Stimulated activated CD4-positive, alpha-beta T cell treated with anti-CD3 and anti-CD28 coated beads, TNF-alpha, amount 100 ng/mL, for 1 hour (primary cell): ENCODE measurements at regions not wholly inside any gene's neighbourhood (a gene's known extent, or its start where the extent isn't known, plus 50 kb on each side); places are given as distances from the start of the nearest gene placed in this dataset.

Experiments used
- DNase-seq, 3 donors: peaks; one replicate each; pipeline ENCODE4 v3.0.0-alpha.2; 2020; ENCODE audit warnings: low read depth in 3 of 3, low spot score in 1 of 3

DNA sequence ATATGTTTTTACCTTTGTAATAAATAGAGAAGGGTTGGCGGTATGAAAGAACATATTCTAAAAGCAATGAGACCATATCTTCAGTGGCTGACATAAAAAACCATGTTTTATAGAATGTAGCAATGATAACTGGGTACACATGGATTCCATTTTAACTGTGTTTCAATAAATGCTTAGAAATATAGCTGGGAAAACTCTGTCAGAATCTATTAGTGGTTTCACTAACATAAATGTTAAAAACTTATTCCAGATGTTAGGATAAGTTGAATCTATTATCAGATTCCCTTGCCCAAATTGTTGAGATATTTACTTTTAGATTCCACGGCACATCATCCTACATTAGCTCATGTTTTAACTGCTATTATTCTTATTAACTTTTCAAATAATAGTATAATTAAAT lies 772.2 kb upstream of the ALCAM start:
- DNase-seq = no peak

DNA sequence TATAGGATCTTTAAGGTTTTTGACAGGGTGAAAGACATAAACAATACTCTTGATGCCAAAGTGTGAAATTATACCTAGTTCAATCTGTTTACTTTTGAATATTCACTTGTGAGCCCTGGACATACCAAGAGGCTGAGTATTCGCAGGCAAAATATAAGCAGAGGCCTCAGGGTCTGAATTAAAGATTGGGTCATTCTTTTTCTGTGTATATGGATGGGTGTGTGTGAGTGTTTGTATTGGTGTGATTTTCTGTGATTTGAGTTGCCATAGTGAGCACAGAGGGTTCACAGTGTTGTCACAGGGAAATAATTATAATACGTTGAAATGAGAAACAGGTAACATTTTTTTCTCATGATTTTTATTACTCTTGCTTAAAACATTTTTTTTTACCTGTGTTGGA lies 770.7 kb upstream of the ALCAM start:
- no peak for DNase-seq

DNA sequence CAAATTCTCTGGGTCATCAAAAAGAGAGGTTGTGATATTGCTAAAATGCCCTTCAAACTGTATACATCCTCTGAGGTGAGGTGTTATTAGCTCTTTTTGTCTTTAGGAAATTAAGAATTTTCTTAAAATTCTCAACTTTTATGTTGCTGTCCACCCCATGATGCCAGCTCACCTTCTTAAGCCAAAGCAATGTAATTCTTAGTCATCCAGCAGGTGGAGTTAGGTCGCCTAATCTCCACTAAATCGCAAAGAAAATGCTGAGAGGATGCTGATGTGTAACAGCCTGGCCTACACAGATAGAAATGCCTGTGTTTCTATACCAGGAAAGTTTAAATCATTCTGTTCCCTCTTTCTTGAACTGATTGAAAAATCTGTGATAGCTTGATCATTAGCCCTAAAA lies 770.2 kb upstream of the ALCAM start:
- no peak for DNase-seq

DNA sequence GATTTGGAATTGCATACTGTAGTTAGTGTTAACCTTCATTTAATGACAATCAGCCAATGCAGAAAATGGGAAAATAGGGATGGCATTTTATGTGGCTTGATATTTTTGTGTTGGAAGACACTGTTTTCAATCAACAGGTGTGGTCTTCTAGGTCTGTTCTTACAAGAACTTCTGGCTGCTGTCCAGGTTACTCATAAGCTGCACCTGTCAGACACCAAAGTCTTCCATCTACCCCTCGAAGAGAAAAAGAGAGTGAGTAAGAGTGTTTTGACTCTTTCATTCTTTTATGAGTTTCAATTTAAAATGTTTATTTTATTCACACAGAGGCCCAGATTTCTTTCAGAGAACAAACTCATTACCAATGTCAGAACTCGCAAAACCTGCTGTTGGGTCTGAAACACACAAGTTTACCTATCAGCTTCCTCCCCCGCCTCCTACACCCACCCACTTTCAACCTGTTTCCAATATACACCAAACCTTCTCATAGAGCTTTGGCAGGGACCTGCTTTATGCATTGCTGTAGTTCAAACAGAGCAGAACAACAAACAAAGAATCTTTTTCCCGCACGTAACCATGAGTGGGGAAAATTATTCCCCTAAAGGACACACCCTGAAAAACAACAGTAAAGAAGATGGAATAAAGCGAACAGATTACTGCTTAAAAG lies 767.7 kb upstream of the ALCAM start:
- no peak for DNase-seq

DNA sequence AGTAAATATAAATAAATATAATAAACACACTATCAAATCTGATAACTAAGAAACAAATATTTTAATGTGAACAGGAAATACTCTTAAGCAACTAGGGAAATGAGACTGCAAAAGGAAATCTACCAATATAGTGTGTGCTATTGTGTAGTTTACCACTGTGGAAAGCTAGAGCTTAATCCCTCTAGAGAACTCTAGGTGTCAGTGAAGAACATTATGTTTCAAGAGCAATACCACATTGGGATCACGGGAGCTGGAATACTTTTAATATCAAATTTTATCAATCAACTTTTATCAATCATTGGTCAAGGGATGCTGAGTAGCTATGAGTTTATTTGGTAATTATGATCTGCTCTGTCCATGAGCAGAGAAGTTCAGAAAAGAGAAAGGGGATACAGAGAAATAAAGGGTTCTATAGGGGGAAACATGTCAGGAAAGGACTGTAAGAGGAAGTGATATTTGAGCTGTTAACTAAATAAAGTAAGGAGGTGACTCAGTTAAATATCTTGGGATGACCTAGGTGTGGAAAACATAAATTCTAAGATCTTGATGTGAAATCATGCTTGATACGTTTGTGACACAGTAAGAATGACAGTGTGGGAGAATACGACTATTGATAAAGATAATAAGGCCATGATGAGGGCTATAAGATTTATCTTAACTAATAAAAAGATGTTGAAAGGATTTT lies 762.2 kb upstream of the ALCAM start:
- no peak for DNase-seq

DNA sequence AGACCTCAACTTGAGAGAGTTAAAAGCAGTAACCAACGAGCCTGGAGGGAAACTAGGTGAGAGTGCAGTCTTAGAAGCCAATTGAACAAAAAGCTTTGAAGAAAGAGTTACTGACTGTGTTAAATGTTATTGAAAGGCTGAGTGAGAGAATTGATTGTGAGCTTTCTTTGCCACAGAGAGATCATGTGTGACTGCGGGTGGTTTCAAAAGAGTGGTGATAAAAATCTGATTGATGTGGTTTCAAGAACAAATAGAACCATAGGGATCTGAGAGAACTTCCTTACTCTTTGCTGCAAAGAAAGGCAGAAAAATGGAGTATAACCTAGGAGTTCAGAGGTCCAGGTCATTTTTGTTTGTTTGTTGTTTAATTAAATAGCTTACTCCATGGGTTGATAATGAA lies 759.9 kb upstream of the ALCAM start:
- no peak for DNase-seq

DNA sequence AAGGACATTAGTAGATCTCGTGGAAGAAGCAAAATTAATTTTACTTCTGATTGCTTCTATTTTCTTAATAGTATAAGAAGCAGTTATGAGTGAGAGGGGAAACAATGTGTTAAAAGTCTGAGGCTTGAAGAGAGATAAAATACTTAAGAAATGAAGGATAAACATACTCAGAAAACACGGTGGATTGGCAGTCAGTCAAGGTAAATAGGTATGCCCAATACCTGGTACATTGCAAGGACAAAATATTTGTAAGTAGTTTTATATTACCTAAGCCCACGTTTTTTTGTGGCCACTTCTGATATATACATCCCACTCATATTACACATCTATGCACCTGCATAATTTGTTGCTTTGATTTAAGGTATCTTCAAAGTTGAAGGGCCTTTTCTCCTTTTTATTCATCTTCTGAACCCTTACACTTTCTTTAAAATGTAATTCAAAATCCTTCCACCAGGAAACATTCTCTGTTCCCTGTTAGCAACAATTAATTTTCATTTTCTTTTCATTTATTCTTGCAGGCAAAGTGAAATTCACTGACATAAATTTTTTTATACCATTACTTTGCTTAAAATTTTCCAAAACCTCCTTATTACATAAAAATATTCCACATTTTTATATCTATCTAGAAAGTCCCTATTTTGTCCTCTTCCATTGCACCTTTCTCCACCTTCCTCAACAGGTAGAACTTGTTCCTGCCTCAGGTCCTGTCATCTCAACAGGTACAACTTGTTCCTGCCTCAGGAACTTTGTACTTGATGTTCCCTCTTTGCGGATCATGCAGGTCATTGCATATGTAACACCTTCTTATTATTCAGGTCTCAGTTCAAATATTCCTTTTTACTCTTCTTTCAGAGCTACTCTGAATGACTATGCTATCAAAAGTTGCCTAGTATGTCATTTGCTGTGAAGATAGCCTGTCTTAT lies 755.7 kb upstream of the ALCAM start:
- no peak for DNase-seq

DNA sequence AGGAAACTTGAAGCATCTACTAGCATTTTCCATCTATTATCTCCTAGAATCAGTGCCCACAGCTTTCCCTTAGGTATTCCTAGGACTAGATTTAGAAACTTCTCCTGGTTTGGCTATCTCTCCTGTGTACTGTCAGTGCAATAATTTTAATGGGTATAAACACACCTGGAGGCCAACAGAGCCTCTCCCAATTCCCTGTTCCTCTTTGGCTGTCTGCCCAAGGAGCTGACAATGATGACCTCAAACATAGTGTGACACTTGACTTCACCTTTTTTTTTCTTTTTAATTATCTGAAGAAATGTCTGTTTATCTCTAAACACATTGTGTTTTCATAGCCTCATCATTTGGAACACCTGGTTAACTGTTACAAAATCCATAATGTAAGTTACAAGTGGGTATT lies 754.5 kb upstream of the ALCAM start:
- no peak for DNase-seq

DNA sequence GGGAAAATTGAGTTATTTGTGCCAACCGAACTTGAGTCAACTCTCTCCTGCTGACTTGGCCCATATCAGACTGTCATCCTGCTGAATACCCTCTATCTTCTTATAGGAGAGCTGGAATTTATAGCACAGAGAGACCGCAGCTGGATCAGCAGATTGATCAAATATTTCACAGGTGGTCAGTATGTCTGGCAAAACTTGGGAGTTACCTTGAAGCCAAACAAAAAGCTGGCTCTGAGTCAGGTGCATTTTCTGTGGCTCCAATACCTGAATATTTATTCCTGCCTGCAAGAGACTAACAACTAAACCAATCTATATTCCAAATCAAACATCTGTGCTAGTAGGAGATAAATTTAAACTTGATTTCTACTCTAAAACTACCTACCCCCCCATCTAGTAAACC lies 752.1 kb upstream of the ALCAM start:
- DNase-seq = no peak

DNA sequence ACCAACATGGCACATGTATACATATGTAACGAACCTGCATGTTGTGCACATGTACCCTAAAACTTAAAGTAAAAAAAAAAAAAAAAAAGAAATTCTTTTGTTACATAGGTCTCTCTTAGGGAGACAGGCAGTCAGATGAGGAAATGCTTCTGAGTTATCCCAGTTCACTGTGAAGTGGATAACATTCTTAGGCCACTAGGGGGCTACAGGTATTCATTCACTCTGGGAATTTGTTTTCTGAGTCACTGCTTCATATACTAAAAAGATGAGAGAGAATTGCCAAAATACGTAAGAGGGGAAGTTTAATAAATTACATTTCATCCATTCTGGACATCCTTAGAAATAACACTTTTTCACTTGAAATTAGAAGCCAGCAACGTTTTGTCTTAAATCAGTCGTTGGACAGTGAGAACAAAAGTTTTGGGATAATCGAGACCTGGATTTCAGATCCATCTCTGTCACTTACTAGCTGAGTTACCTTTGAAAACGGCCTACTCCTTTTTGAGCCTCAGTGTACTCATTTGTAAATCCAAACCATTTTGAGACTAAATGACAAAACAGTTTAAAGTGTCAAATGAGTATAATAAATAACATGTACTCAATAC lies 738.4 kb upstream of the ALCAM start:
- DNase-seq = no peak

DNA sequence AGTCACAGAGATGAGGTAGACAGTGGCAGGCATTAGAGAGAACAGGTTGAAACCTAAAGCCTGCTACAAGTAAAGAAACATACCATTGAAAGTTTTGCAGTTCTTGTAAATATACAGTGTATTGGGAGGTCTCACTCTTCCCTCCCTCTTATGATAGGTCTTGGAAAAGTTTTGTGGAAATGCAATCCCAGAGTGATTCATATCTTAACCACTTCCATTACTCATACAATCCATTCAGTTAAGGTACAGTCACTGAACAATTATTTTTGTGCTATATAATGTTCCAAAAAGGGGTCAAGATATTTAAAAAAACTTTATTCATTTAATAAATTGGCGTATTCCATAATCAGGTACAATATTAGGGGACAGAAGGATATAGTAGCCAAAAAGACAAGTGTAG lies 737.7 kb upstream of the ALCAM start:
- DNase-seq = no peak

DNA sequence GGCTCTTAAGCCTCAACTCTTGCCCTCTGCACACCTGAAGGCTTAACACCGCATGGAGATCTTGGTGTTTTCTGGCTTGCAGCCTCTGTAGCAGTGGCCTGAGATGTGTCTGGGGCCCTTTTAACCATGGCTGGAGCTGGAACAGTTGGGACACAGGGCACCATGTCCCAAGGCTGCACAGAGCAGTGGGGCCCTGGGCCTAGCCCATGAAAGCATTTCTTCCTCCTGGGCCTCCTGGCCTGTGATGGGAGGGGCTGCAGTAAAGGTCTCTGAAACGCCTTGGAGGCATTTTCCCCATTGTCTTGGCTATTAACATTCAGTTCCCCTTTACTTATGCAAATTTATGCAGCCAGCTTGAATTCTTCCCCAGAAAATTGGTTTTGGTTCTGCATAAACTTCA lies 735.5 kb upstream of the ALCAM start:
- DNase-seq = no peak

DNA sequence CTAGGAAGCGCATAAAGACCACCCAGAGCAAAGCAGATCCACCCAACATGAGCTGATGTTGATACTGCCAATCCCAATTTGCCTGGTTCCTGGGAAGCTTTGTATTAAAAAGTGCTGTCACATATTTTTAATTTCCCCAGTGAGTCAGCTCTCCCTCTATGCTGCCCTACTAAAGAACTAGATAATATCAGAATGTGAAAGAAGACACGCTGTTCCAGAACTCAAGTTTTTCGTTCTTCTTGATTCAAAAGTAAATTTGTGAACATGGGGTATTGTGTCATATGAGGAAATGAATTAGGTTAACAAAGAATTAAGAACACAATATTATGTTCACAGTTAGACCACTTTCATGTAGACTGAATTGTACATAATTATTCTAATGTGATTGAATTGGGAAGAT lies 734.2 kb upstream of the ALCAM start:
- DNase-seq = no peak

DNA sequence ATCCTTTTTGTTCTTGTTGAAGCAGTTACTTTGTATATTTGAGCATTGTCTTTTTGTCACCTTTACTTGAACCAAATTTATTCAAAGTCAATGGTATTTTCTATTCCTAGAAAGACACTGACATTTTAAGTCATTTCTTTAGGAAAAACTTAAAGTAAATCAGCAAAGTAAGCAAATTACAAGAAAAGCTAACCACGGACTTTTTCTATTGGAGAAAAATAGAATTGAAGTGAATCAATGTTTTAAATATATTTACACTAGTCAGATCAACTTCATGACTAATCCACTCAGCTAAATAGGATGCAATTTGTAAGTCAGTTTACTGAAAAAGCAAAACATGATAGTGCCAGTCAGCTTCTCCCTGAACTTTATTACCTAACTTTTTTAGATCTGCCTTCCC lies 733.8 kb upstream of the ALCAM start:
- DNase-seq = no peak

DNA sequence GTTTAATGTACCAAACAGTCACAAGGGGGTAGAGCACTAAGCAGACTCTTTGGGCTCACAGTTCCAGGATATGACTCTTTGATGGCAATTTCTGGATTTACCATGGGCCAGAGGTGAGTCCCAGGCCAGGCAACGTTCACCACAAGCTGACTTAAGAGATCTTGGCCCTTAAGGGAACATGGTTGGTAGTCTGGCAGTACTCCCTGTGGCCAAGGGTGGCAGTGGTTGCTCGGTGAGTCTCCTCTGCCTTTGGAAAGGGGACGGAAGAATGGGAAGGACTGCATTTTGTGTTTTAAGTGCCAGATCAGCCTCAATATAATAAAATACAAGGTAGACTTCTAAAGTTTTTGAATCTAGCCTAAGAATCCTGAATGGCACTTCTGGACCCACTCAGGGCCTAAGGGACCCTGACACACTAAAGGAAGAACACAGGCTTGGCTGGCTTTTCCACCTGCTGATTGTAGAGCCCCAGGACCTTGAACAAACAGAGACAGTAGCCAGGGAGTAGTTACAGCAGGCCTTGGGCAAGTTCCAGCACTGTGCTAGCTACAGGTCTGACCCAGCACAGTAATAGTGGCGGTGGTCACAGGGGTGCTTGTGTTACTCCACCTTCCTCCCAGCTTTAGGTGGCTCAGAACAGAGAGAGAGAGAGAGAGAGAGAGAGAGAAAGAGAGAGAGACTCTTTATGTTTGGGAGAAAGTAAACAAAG lies 730.7 kb upstream of the ALCAM start:
- DNase-seq = no peak

DNA sequence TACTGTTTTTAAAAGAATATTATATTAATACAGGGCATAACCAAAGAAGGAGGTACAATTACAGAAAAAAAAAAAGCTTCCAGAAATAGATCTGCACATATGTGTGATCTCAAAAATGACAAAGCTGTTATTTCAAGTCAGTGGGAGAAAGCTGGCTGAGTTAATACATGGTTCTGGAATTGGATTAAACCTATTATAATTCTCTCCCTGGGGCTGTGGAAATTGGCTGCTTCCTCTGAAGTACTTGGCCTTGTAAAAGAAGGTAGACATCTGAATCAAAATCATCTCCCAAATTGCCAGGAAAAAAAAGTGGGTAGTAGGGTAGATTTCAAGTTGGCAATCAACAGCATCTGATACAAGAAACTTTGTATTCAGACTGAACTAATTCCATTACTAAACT lies 723.9 kb upstream of the ALCAM start:
- no peak for DNase-seq

DNA sequence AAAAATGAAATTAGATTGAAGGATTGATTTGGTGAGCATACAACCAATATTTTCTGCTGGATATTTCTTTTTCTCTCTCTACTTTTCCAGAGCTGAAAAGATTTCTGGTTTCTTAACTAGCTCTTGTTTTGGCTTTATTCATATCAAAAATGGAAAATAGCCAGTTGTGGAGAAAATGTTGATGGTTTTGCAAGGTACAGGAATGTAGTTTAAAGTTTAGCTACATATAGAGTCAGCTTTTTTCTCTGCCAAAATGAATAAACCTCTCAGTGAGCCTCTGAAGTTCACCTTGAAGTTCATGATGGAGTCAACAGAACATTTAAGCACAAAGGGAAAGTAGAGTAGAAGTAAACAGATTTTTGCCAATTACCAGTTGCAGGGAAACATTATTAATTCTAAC lies 720.5 kb upstream of the ALCAM start:
- DNase-seq = no peak

DNA sequence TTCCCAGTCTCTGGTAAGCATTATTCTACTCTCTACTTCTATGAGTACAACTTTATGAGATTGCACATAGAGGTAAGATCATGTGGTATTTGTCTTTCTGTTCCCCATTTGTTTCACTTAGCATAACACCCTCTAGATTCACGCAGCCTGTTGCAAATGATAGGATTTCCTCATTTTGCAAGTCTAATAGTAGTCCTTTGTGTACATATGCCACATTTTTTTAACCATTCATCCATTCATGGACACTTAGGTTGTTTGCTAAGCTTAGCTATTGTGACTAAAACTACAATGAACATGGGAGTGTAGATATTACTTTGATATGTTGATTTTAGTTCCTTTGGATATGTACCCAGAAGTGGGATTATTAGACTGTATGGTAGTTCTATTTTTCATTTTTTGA lies 717.9 kb upstream of the ALCAM start:
- DNase-seq = no peak

DNA sequence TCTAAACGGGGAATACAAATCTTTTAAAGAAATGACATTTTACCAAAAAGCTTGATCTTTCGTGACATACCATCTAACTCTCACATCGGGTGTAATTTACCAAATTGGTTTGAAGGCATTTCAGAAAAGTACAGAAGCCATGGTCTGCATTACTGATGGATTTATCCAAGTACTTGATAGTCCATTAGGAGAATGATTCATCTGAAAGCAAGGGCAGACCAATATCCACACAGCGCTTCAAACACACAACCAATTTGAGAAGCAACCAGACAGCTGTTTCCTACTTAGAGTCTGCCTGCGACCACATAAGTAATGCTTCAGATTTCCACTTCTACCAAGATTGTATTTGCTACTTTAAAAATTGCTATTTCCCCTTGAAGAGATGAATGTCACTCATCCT lies 697.6 kb upstream of the ALCAM start:
- DNase-seq = no peak

DNA sequence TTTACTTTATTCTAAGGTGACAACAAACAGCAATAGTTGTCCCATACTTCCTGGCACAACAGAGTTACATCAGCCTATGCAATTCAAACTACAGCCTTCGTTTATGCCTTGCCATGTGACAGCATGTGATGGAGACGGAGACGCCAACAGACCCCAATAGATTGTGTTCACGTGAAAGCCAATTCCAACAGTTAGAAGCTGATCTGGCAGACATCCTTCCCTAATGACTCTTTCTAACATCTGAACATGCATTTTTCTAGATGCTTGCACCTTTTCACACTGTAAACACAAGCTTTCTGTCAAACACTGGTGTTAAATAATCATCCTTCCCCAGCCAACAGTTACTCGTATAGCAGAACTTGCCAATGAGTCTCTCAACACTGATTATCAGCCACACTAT lies 694.4 kb upstream of the ALCAM start:
- DNase-seq = no peak

DNA sequence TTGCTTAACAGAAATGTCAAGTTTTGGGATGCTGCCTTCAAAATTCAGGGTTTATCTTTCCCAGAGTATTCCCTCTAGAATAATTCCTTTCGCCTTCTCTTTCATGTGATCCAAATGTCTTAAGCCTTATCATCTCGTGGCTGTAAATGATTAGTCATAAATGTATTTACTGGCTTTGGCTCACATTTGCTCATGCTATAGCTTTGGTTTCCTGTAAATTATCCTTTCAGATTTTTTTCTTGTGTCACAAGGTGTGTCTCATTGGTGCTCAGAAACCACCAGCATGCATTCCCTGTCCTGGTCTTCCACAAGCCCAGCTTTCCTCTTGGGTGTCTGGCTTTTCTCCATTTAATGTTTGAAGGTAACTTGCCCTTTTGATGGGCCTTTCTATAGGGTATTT lies 692.7 kb upstream of the ALCAM start:
- no peak for DNase-seq
